NCI-H1417 treated with DMSO at 0.1 percent for 48 hours (cell line): ENCODE measurements at regions not wholly inside any gene's neighbourhood (a gene's known extent, or its start where the extent isn't known, plus 50 kb on each side); places are given as distances from the start of the nearest gene placed in this dataset.

ENCODE experiments used
- DNase-seq: peaks from one replicate; lab custom pipeline; 2025; lab: John Stamatoyannopoulos, UW

DNA sequence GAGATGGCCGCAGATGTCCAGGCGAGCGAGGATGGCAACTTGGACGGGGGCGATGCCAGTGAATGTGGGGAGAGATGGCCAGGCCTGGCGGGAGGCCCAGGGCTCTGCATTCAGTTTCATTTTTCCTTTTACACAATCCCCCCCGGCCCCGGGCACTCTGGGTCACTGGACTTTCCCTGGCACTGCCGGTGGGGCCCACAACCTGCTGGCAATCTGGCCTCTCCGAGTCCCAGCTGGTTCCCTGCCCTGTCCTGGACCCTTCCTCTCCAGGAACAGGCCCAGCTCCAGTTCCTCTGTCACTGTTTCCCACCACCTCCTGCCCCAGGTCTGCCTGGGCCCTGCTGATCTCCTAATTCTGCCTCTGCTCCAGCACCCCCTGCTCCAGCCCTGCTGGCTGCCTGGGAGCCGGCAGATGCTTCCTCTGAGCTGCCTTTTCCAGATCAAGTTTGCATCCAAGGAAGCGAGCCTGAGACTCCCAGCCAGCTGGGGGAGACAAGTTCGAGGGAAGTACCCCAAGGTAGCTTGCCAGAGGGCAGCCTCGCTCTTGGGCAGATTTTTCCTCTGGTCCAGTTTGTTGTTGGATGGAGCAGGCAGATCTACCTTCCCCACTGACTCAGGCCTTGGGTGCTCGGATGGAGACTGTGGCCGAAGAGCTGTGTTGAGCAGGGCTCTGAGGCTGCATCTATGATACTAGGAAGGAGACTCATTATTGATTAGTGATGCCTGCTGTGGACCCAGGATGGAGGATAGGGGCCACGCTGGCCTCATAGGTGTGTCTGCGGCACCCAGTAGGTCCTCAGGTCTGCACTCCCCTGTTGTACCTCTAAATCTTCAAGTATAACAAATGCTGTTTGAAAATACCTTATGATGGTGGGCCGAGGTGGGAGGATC is 83.2 kb downstream of the CEBPB start:
- no peak for DNase-seq

DNA sequence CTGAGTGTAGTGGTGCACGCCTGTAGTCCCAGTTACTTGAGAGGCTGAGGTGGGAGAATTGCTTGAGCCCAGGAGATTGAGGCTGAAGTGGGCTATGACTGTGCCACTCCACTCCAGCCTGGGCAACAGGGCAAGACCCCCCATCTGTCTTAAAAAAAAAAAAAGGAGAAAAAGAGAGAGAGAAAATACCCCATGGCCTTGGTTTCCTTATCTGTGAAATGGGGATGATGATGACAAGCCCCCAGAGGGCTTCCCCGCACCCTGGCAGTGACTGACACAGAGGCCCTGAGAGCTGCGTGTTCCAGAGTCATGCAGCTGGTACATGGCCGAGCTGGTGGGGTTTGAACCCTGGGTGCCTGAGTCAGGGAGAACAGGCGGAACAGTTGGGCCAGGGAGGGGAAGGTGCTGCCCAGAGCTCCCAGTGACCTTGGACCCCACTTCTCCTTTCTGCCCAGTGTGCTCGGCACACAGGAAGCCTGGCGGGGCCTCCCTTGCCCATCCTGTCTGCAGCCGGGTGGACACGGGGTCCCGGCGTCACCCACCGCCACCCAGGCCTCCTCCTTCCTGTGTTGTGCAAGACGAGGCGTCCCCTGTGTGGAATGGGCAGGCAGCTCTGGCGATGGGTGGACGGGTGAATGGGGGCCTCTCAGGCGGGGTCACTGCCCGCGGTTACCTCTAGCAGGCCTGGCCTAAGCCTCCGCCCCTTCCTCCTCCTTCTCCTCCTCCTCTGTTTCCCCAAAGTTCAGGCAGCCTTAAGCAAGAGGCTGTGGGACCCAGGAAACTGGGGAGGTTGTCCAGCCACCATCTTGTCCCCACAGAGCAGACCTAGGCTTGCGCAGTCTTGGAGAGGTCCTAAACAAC is 84.2 kb downstream of the CEBPB start:
- DNase-seq: no peak

DNA sequence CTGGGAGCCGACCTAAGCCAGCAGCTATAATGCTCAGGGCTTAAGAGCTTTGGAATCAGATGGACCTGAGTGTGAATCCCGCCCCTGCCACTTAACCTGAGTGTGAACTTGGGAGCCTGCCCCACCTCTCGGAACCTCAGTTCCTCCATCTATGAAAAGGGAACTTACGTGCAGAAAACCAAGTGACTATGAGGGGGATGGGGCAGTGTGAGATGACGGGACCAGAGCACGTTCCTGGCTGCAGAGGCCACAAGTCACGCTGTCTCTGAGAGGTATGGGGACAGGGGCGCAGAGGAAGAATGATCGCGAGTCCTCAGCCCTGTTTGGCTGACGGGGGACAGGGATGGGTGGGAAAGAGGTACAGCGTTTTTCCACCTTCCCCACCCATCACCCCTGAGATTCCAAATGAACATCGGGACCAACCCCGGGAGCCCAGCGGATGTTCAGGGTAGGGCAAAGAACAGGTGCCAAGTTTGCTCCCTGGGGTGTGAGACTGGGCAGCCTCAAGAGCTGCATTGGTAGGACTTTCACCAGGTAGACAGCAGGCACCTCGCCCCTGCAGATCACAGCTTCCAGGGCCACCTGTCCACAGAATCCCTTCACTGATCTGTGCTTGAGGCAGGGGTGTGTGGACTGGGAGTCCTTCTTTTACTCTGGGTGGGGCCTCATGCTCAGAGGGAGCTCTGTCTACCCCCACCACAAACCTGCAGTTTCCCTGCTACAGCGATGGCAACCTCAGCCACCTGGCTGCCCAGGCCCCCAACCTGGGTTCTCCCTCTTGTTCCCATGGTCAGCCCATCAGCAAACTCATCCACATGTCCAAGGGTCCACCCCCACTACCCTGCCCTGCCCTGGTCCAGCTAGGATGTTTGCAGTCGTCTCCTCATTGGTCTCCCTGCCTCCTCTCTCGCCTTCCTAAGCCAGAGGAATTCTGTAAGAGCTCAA is 85.8 kb downstream of the CEBPB start:
- no peak for DNase-seq

DNA sequence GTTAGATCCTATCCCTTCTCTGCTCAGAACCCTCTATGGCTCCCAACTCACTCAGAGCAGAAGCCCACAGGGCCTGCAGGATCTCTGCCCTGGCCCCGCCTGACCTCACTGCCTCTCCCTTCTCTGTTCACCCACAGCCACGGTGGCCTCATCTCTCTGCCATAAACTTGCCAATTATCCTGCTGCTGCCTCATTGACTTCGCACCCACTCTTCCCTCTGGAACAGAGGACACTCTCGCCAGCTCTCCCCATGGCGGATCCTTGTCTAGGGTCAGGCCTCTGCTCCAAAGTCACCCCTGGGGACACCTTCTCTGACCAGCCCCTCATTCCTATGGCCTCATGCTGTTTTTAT is 86.4 kb downstream of the CEBPB start:
- DNase-seq: no peak

DNA sequence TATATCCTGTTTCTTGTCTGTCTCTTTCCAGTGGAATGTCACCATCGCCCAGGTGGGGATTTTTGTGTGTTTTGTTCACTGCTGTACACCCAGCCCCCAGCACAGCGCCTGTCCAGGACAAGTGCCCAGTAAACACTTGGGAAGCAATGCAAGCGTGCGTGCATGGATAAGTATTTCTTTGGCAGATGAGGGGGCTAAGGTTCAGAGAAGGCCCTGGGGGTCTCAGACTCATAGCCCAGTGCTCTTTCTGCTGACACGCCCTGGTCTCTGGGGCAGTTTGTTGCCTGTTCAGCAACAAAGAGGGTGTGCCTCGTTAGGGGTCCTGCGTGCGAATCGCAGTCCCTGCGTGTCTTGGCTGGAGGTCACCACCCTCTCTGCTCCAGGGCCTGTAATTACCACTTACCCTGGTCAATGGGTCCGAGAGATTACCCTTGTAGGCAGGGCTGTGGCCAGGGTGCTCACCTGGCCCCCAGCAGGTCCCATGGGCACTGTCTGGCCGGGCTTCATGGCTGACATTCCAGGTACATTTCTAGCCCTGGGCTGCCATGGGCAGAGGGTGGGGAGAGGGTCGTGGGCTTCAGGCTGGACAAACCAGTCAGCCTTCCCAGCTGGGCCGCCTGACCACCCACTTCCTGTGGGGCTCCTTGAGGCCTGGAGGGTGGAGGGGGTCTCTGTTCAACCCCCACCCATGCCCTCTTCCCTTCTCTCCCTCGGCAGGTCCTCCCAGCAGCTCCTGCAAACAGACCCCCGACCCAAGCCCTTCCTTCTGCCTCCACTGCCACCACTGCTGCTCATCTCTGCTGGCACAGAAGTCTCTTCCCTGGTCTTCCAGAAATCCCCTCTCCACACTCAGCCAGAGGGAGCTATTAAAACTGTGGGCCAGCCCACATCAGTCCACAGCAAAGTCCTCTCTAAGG is 87.1 kb downstream of the CEBPB start:
- no peak for DNase-seq

DNA sequence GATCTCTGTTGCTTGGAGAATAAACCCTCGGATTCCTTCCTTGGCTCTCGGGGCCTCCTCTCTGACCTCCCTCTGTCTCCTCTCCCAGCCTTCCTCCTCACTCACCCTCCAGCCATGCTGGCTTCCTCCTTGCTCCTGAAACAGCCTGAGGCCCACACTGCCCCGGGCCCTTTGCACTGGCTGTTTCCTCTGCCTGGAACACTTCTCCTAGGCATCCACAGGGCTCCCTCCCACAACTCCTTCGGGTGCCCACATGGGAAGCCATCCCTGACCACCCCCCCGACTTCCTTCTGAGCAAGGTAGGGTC is 87.7 kb downstream of the CEBPB start:
- DNase-seq: no peak

DNA sequence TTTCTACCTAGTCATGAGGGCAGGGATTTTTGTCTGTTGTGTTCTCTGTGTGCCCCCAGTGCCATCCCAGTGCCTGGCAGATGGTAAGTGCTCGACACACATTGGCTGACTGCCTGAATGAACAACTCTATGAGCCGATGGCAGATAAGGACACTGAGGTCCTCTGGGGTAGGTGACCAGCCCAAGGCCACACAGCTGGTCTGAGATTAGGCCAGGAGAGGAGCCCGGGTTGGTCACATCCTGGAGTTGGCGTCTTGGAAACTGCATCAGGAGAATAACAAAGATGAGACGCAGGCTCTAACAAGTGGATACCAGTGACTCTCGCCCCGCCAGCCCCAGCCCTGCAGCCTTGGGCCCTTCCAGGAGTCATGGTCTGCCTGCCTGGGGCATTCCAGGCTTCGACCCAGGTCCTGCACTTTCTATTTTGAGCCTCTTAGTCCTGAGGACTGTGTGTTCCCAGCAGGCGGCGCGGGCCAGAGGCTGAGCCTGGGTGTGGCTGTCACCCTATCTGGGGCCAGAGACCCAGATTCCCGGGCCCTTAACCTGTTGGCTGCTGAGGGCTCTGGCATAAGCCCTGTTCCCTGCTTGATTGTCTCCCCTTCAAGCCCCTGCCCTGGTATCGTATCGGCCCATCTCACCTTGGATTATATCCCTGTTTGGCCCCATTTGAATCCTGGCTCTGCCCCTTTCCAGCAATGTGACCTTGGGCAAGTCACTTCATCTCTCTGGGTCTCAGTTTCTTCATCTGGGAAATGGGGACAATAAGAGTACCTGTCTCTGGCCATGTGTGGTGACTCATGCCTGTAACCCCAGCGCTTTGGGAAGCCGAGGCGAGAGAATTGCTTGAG is 88.3 kb downstream of the CEBPB start:
- no peak for DNase-seq

DNA sequence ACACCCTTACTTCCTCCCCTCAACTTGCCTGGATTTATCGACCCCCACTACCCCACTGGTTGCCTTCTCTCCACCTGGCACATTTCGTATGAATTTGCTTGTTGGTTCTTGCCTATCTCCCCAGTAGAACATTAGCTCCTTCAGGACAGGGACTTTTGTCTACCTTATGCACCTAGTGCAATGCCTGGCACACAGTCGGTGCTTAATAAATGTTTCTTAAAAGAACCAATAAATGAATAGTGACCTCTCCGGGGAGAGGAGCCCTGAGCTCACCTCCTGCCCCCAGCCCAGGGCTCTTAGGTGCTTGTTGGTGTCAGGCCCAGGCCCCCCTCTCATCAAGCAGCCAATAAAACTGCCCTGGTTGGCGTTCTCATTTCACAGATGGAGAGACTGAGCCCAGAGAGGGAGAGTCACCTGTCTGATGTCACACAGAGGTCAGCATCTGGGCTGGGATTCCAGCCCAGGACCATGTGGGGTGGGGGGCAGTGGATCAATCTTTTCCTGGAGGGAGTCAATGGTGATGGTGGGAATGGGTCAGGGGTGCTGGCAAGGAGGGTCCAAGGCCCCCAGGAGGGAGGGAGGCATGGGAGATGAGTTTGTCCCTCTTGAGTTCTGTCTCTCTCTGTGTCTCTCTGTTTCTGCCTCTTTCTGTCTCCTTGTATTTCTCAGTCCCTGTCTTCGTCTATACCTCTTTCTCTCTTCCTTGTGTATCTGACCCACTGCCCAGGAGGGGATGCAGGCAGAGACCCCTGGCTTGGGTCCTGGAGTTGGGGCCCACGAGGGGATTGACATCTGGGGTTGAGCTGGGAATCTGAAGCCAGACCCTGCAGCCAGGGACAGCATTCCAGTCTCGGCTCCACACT is 89.6 kb downstream of the CEBPB start:
- no peak for DNase-seq

DNA sequence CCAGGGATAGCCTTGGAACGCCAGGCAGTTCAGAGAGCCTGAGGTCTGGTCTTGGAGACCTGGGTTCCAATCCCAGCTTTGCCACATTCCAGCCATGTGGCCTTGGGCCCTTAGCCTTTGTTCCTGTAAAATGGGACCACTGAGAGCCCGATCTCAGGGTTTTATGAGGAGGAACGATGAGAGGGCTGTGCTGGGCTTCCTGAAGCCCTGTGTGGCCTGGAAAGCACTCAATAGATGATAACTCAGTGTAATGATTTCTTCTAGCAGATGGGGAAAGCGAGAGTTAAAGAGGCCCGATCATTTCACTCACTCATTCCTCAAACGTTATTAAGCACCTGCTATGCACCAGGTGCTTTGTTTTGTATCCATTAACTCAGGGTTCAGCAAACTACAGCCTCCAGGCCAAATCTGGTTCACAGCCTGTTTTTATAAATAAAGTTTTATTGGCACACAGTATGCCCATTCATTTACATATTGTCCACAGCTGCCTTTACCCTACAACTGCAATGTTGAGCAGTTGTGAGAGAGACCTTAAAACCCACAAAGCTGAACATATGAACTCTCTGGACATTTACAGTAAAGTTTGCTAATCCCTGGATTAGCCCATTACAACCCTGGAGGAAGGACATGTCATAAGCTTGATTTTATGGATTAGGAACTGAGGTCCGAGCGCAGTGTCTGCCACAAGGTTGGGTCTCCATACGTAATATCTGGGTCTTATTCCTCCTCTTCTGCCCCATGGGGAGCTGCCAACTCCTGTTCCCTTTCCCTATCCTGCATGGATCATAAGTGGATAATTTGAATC is 90.4 kb downstream of the CEBPB start:
- DNase-seq: no peak

DNA sequence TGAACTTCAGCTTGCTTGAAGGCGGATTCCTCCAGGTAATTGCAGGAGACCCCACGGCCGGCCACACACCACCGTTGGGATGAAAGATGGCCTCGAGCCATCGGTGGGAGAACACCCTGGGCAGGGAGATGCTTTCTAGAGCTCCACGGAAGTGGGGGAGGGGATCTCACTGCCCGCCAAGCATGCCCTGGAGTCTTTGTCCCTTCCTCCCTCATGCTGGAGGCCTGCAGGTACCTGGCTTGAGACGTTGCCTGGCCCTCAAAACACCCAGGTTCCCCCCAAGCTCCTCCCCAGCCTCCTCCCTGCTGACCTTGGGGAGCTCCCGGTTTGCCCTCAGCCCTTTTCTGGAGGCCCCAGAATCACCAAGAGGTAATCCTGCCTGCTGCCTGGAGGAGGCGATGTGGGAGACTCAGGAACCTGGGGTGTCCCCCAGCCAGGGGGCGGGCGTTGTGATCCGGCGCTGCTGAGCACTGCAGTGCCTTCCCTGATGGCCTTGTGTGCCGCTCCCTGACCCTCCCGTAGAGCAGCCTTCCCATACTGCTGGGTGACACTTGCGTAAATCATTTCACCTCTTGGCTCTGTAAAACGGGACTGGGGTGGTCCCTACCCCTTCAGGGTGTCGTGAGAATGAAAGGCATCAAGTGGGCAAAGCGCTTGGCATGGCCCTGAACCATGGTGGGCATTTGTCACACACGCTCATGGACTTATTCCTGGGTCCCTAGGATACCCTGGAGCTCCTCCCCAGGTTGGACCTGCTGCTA is 91.4 kb downstream of the CEBPB start:
- no peak for DNase-seq

DNA sequence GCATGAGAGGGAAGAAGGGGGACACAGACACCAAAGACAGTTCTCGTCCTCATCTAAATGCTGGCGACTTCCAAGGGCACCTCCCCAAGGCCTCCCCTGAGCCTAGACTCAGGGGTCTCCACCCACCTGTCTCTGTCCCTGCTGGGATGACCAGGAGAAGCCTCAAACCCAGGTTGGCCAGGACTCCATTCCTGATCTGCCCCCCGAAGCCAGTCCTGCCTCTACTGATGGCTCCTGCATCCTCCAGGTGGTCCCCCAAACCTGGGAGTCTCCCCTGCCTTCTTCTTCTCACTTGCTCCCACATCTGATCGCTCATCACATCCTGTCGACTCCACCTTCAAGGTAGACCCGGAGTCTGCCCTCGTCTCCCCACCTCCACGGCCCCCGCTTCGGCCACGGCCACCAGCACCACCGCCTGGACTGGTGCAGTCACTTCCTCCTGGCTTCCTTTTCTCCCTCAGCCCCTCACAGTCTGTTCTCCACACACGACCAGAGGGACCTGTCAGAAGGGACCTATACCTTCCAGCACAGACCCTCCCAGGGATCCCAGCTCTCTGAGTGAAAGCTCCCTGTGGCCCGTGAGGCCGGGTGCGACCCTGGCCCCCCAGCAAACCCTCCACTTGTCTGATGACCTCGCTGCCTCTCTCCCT is 92.1 kb downstream of the CEBPB start:
- DNase-seq: no peak

DNA sequence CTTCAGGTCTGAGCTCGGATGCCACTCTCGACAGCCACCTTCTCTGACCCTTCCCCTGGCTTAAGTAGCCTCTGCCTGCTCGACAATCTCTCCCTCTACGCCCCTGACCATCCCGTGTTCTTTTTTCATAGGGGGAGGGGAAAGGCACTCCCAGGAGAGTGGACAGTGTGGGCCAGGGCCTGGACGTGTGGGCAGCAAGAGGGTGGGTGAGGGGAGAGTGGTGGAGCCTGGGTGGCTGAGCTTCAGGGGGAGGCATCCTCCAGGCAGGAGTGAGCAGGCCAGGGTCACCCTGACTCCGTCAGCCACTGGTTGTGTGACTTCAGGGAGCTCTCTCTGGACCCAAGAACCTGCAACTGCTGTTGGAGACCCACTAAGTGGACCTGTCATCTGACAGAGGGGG is 92.7 kb downstream of the CEBPB start:
- DNase-seq: no peak

DNA sequence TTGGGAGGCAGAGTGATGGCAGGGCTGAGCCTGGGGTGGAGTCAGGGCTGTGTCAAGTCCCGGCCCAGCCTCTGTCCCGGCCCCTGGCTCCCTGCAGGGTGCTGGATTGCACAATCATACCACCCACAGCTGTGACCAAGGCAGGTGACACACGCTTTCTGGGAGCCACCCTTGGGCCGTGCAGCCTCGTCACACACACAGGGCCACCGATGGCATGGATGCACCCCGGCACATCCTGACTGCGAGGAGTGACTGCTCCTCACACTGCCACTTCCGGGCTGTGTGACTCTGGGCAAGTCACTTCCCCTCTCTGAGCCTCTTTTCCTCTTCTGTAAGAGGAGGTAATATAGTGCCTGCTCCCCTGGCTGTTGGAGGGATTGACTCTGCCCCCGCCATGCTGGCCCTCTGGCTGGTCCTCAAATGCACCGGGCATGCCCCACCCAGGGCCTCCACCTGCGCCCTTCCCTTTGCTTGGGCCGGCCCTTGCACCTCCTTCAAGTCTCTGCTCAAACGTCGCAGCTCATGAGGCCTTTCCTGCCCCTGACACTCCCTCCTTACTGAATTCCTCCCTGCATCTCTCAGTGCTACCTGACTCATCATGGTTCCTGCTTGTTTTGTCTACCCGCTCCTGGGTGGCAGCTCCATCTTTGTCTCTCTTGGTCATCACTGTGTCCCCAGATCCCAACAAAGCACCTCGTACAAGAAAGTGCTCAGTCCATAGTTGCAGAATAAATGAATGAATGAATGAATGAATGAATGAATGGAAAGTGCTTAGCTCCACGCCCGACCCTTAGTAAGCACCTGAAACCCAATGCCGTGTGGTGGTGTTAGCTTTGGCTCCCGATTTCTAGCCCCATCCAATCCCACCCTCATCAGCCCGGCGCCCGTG is 93.5 kb downstream of the CEBPB start:
- no peak for DNase-seq

DNA sequence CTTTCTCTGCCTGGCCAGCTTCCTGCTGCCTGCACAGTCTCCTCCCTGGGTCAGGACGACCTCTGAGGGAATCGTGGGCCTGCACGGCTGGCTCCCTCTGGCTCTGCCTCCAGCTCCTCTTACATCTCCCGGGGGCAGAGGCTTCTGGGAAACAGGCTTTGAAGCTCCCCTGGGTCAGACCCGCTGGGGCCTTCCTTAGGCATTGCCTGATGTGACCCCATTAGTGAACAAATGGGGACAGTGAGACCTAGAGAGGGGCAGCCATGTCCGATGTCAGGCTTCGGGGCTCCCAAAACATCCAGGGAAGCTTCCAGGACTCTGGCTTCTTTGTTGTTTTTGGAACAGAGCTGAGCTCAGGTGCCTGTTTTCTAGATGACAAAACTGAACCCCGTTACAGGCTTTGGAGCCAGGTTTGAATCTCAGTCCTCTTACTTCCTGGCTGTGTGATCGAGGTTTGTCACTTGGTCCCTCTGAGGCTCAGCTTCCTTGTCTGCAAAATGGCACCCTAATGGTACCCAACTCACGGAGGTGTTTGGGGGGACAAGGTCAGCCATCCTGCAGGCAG is 94.3 kb downstream of the CEBPB start:
- DNase-seq: no peak

DNA sequence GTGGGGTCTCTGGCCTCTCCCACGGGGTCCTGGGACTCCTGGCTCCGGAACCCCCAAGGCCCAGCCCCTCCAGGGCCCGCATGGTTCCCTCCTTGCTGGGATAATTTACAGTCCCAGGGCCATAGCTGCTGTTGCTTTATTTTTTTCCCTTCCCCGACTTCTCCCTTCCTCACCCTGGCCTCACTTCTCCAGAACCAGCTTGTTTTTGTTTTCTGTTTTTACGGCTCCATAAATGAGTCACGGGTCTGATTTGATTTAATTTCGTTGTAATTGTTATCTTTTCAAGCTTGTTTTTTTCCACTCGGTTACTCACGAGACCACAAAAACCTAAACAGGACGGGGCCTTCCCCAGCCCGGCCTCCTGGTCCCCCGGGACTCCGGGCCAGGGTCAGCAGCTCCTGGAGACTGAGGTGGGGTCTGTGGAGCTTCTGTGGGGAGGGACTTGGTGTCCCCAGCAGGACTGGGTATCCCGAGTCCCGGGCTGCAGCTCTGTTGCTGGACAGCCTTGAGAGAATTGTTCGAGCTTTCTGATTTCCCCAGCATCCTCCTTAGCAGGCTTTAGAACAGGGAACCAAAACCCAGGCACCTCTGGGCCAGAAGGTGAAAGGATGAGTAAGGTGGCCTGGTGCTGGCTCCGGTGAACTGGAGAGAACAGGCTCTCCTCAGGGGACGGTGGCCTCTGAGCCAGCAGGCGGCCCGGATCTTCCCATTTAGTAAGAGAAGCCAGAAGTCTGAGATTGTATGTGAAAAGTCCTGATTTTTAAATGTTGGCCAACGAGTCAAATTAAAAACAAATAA is 94.9 kb downstream of the CEBPB start:
- no peak for DNase-seq
